ENCODE measurements at regions not wholly inside any gene's neighbourhood (a gene's known extent, or its start where the extent isn't known, plus 50 kb on each side); places are given as distances from the start of the nearest gene placed in this dataset.

DNA sequence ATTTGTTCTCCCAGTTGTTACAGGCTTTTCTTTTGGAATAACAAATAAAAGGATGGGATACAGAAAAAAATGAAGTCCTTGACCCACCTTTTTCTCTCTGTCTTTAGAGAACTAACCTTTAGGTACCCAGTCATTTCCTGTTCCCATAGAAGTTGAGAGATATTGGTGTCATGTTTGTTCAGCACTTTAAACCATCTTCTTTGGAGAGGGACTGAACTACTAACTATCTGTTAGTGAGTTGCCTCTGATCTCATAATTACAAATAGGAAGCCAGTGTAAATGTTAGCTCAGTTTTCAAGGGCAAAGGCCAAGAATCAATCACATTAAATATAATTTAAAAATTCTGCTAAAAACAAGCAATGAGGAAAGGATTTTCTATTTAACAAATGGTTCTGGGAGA, 72.9 kb upstream of the DCBLD2 start:
- TF ChIP-seq, protein P1, sequence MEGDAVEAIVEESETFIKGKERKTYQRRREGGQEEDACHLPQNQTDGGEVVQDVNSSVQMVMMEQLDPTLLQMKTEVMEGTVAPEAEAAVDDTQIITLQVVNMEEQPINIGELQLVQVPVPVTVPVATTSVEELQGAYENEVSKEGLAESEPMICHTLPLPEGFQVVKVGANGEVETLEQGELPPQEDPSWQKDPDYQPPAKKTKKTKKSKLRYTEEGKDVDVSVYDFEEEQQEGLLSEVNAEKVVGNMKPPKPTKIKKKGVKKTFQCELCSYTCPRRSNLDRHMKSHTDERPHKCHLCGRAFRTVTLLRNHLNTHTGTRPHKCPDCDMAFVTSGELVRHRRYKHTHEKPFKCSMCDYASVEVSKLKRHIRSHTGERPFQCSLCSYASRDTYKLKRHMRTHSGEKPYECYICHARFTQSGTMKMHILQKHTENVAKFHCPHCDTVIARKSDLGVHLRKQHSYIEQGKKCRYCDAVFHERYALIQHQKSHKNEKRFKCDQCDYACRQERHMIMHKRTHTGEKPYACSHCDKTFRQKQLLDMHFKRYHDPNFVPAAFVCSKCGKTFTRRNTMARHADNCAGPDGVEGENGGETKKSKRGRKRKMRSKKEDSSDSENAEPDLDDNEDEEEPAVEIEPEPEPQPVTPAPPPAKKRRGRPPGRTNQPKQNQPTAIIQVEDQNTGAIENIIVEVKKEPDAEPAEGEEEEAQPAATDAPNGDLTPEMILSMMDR (IDR thresholded peaks at IDR 0.05), result no peak
- TF ChIP-seq EZH2 (IDR thresholded peaks at IDR 0.05) (no peak), EZH2phosphoT487 (IDR thresholded peaks at IDR 0.05) (no peak)

All from neural progenitor cell (in vitro differentiated cells).